GM21381 (cell line): ENCODE measurements at regions not wholly inside any gene's neighbourhood (a gene's known extent, or its start where the extent isn't known, plus 50 kb on each side); places are given as distances from the start of the nearest gene placed in this dataset.
"Not testable (repeated sequence)": the region's sequence is repeated elsewhere in the genome, so short reads cannot be mapped to it uniquely, and the experiment has no call there.

ENCODE experiments used
- ATAC-seq: cut with Tn5 transposase; IDR thresholded peaks from one replicate; pipeline ENCODE4 v1.9.1; 2021; ENCODE audit warnings: mild to moderate bottlenecking, moderate library complexity; ENCODE audit not compliant: unreplicated experiment

DNA sequence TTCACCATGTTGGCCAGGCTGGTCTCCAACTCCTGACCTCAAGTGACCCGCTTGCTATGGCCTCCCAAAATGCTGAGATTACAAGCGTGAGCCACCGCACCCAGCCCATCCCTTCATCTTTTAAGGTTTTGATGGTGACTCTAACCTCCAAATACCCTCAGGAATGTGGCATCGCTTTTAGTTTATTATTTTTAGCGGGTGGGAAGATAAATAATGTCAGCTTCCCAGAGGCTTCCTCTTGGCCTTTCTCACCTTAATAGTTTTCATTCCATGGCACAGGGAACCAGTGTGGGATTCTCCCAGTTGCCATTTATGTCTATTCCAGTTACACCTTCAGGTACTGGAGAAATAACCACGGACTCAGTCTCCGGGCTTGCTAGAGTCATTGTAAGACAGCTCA lies 92.1 kb upstream of the LRRN2 start:
- ATAC-seq: no peak

DNA sequence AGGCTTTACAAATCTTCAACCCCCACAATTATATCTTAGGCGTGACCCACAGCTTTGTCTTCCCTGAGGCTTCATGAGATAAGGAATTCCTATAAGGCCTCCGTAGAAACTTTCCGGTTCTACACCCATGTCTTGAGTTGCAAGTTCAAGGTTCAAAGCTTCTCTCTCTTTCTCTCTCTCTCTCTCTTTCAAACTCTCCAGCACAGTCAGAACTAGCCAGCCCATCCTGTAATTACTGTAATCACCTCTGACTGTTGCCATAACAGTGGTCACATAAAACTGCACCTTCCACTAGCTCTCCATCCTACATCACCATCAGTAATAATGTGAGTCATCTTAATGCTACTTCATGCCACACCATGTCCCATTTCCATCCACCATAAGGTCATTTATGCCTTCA lies 90.0 kb upstream of the NFASC start:
- no peak for ATAC-seq

DNA sequence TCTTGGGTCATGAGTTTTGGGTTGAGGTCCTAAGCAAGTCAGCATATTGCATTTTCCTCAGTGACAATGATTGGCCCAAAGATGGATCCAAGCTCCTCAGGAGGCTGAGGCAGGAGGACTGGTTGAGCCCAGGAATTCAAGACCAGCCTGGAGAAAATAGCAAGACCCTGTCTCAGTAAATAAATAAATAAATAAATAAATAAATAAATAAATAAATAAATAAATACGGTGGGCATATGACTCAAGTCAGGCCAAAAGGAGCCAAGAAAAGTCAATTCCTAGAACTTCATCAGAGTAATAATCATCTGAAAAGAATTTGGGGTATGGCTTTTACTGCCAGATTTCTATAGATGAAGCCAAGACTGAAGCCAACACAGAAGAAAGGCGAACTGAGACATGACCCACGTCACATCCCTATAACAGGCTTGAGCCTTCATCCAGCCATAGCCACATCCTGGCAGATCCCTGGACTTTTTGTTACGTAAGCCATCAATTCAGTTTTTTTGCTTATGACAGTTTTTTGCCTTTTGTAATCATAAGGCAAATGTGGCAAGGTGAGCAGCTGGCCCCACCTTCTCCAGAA lies 88.5 kb upstream of the NFASC start:
- ATAC-seq: no peak

DNA sequence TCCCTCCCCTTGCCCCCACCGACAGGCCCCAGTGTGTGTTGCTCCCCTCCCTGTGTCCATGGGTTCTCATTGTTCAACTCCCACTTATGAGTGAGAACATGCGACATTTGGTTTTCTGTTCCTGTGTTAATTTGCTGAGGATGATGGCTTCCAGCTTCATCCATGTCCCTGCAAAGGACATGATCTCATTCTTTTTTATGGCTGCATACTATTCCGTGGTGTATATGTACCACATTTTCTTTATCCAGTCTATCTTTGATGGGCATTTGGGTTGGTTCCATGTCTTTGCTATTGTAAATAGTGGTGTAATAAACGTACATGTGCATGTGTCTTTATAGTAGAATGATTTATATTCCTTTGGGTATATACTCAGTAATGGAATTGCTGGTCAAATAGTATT lies 85.6 kb upstream of the NFASC start:
- ATAC-seq: not testable (repeated sequence)

DNA sequence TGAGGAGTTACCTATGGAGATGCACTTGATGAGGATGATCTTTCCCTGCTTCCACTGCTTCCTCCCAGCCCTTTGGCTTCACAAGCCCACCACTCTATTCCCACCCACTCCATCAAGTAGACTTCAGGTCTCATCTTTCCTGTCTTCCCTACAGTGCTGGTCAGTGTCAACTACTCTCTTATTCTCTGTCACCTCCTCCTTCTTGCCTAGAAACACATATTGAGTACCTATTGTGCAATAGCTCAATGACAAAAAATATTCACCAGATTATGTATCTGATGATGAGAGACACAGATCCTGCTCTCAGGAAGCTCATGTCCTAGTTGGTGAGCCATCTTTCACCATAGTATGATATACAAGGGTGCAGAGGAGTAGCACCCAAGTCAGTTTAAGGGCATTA lies 82.2 kb upstream of the NFASC start:
- no peak for ATAC-seq

DNA sequence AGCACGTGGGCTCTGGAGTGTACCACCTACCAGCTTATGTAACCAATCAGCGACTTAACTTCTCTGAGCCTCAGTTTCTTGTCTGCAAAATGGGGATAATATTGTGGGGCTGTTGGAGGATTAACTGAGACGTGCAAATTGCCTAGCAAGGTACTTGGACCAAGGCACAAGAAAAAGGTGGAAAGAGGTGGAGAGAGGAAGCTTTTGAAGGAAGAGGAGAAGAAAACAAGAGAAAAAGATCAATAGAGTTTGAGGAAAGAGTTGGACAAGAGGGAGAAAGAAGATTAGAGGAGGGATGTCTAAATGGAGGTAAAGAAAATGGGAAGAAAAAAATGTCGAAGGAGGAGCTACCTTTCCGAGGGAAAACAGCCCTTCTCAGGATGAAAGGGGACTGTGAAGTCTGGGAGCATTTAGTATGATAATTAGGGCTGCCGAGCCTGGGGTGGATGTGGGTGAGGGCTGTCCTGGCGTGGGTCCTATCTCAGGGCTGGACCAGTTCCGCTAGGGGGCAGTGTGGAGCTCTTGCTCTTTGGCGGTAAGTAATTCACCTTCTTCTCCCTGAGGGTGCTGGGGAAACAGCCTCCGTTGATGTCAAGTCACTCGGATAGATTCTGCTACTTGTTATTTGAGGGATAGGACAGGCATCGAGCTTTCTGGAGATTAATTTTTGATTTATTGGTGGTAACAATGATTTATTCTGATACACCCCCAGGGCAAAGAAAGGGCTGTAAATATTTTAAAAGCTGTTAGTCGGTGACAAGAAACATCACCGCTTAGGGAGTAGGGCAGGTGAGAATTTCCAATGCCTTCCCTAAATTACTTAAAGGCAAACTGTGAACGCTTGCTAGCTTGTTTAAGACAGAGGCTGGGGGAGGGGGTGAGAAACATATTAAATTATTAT lies 79.0 kb upstream of the NFASC start:
- no peak for ATAC-seq

DNA sequence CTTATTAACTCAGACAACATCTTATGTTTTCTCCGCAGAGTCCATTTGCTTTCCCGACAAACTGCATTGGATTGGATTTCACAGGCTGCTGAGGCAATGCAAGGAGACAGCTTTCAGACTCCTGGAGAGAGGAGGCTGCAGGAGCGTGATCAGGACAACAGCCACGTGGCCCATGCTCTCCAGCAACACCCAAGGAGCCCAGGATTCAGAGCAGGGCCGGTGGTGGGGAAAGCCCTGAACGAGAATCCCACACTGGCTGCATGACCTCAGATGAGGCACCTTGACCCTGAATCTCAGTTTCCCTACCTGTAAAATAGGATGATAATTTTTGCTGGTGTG lies 78.3 kb upstream of the NFASC start:
- ATAC-seq: no peak

DNA sequence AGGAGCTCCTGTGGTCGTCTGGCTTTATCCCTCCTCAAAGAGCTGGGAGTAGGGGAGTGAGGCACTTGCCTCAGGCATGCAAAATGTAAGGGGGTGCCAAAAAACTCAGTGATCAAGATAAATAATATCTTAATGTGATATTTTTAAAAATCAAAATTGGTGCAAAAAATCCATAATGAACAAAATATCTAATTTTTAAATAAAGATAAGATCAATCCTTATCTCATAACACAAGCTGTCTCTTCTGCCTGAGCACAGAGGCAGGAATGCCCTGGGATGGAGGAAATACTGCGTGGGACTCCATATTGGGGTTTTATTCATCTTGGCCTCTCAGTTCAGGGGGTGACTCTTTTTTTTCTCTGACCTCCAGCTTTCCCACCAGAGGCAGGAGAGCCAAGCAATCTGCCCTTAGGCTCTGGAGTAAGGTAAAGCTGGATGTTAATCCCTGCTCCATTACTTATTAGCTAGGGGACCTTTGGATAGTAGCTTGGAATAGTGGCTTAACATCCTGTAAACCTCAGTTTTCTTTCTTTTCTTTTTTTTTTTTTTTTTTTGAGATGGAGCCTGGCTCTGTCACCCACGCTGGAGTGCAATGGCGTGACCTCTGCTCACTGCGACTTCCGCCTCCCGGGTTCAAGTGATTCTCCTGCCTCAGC lies 77.3 kb upstream of the NFASC start:
- ATAC-seq: no peak

DNA sequence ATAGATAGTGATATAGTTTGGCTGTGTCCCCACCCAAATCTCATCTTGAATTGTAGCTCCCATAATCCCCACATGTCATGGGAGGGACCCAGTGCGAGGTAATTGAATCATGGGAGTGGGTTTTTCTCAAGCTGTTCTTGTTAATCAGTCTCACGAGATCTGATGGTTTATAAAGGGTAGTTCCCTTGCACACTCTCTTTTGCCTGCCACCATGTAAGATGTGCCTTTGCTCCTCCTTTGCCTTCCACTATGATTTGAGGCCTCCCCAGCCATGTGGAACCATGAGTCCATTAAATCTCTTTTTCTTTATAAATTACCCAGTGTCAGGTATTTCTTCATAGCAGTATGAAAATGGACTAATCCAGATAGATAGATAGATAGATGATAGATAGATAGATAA lies 73.8 kb upstream of the NFASC start:
- ATAC-seq: not testable (repeated sequence)

DNA sequence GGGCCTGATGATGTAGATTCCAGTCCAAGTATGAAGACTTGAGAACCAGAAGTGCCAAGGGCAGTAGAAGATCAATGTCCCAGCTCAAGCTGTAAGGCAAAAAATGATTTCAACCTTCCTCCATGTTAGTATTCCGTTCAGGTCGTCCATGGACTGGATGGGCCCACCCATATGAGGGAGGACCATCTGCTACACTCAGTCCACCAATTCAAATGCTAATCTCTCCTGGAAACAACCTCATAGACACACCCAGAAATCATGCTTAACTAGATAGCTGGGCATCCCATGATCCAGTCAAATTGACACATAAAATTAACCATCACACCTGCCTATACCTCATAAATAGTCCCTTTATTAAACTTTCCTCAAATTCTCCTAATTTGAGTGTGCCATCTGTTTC lies 73.3 kb upstream of the NFASC start:
- ATAC-seq: no peak

DNA sequence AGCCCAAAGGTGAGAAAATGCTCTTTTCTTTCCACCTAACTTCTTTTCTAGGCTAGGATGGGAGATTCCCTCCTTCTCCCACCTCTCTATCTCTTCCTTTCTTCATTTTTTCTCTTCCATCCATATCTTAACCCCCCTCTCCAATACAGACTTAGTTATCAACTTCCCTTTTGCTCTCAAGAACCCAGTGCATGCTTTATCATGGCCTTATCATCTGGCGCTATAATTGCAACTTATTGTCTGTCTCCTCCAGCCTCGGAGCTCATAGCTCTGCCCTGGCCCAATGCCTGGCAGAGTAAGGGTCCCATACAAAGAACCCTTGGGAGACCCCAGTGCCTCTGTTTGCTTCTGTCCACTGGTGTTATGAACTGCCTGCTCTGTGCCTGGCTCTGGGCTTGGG lies 71.0 kb upstream of the NFASC start:
- no peak for ATAC-seq

DNA sequence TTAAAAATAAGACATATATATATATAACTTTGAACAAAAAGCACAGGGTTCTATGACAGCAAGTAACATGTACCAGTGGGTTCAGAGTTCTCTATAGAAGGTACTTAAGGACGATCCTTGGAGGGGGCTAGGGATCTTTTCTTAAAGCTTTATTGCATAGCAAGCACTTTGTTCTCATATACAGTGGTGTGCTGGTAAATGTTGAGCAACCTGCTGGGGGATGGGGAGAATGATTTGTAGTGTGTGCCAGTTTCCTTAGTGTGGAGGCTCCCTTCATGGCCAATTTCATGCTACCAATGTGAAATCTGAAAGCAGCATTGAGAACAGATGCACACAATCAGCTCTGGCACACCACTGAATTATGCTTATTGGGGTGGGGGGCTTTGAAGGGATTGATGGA lies 69.5 kb upstream of the NFASC start:
- ATAC-seq: no peak

DNA sequence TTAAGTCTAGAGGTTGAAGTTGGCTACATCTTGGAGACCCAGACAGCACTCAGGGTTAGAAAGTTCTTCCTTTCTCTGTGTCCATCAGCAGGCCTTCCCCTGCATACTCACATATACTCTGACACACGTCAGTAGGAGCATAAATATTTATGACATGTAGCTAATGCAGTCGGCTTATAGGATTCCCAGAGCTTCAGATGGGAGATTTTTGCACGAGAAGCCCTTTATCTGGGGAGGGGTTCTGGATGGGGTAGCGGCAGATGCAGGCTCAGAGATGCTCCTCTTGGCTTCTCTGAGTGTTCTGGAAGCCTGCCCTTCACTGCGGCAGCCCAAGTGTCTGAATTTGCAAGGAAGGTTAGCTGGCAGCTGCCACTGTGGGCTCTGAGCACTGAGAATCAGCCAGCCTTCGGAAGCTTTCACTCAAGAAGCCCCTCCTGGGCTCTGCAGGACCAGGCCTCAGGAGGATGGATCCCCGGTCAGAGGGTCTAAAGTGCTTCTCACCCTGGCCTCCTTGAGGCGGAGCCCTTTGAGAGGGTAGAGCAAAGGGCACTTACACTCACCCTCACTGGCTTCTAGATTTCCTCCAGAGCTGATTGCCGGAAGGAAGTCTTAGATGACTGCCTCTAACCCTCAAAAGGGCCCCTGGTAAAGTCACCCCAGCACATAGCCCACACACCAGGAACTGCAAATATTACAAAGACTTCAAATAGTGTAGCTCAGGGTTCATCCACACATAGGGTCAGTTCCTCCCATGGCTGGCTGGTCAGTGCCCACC lies 68.1 kb upstream of the NFASC start:
- ATAC-seq: no peak

DNA sequence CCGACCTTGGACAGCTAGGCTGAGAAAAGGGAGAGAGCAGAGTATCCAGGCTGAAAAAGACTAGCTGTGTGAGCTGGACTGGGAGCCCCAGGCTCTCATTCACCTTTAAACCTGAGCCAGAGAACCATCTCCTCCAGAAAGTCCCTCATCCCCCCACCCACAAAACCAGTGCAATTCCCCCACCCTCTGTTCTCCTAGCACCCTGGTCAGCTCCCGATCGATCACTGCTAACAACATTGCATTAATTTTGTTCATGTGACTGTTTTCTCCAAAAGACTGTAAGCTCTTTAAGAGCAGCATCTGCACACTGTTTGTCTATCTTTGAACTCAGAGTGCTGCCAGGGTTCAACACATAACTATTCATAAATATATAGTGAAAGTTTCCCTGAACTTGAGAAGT lies 67.1 kb upstream of the NFASC start:
- no peak for ATAC-seq

DNA sequence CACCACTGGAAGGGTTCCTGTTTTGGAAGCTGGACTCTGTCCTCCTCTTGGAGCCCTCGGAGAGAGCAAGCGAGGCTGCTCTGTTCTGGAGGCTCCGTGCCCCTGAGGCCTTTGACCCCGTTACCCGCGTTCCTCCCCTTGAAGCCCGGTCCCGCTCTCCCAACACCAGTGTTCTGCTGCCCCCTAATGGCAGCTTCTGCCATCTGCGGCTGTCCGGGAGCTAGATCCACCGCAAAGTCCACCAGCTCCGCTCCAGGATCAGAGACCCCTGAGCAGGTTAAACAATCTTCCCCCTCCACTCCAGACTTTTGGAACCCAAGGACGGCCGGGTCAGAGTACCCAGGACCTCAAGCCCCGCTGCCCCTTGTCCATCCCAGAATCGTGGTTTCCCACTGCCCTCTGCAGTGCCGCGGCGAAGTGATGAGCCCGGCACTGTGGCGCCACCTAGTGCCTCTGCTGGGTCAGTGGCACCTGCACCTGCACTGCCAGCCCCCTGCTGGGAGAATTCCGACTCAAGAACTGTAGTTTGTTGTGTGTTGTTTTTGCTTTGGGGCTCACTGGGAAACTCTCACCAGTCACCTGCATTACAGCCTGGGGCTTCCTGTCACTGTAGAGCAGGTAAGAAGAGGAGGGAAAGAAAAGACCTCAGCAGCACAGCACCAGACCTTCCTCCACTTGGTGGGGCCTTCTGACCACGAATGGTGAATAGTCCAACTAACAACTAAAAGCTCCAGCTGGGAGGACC lies 63.5 kb upstream of the NFASC start:
- ATAC-seq: peak; percentile 89

DNA sequence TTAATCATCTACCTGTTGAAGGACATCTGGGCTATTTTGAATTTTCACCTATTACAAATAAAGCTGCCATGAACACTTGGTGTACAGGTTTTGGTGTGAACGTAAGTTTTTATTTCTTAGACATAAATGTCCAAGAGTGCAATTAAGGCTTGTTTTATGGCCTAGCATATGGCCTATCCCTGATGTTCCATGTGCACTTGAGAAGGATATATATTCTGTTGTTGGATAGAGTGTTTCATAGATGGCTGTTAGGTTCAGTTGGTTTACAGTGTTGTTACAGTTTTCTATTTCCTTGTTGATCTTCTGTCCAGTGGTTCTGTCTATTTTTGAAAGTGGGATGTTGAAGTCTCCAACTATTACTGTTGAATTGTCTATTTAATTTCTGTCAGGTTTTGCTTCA lies 61.2 kb upstream of the NFASC start:
- no peak for ATAC-seq

DNA sequence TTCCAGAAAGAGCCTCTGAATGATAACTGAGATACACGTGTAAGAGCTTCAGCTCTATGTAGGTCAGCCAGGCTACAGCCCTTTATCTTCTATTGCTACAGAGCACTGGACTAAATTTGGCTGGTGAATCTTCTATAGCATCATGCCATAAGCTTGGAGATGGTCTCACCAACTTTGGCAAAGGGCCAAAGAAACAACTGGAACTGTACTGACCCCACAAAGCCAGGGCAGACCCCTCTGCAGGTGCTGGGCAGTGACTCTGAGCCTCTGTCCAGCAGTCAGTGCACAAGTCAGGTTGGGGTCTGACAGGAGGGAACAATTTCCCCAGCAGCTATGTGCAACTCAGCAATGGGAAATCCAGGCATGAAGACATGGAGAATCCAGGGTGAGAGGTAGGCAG lies 57.8 kb upstream of the NFASC start:
- no peak for ATAC-seq

DNA sequence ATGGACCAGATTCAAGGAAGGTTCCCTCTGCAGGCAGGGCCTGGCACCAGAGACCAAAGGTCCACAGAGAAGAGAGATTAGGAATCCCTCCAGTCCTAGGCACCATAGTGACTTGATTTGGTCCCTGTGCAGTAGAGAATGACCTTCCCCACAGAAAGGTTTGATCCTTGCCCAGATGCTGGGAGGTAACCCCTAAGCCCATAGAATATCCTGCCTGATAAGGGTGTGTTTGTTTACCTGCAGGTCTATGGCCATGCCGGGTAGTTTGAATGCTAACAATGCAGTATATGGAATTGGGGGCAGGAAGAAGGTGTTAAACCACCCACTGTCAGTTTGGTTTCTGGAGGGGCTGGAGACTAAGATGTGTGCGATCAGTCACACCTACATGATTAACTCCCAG lies 57.1 kb upstream of the NFASC start:
- ATAC-seq: no peak

DNA sequence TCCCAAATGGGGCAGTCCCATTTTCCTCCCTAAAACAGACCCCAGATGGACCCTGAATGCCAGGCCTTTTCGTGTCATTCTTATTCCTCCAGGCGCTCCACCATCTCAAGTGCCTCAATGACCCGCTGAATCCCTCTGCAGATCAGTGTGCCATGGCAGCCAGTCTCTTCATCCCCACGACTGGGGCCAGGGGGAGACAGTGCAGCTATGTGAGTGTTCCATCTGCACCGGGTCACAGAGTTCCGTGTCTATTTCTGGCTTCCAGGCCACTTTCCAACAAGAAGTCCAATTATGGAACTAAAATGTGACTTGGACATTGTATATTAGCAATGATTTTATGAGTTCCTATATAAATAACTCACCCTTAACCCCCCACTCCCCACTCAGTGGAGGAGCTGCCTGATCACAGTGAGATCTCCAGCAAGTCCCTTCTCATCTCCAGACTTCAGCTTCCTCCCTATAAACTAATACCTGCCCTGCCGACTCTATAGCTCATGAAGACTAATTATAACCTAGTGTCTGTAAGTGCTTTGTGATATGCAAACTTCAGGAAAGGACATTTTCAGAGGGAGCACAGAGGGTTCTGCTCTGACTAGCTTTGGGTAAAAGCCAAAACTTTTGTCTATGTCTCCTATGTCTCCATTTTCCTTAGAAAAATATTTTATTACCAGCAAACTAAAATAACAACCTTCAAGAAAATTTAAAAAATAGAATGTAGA lies 56.3 kb upstream of the NFASC start:
- ATAC-seq: no peak

DNA sequence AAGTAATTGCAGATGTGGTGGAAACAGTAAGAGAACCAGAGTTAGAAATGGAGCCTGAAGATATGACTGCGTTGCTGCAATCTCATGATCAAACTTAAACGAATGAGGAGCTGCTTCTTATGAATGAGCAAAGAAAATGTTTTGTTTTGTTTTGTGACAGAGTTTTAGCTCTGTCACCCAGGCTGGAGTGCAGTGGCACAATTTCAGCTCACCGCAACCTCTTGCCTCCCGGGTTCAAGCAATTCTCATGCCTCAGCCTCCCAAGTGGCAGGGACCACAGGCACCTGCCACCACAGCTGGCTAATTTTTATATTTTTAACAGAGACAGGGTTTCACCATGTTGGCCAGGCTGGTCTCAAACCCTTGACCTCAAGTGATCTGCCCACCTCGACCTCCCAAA lies 53.3 kb upstream of the NFASC start:
- no peak for ATAC-seq
